ENCODE measurements at regions not wholly inside any gene's neighbourhood (a gene's known extent, or its start where the extent isn't known, plus 50 kb on each side); places are given as distances from the start of the nearest gene placed in this dataset.

- DNase-seq: no peak
These were observed 572.3 kb downstream of the TCERG1L start for GRCh38 chr10:130739016-130739756.

- no peak for DNase-seq
These were observed 571.8 kb downstream of the TCERG1L start for GRCh38 chr10:130739757-130740145.

GRCh38 chr10:130740166-130740565 lies 571.4 kb downstream of the TCERG1L start:
- no peak for DNase-seq

GRCh38 chr10:130740915-130741750 lies 570.4 kb downstream of the TCERG1L start:
- DNase-seq: no peak

- DNase-seq: no peak
These were observed 569.3 kb downstream of the TCERG1L start for GRCh38 chr10:130741901-130742855.

- no peak for DNase-seq
These were observed 568.4 kb downstream of the TCERG1L start for GRCh38 chr10:130742941-130743675.

GRCh38 chr10:130743751-130744271 lies 567.7 kb downstream of the TCERG1L start:
- no peak for DNase-seq

- DNase-seq: no peak
These were observed 566.9 kb downstream of the TCERG1L start for GRCh38 chr10:130744631-130745030.

- DNase-seq: no peak
These were observed 566.3 kb downstream of the TCERG1L start for GRCh38 chr10:130745251-130745650.

GRCh38 chr10:130745821-130746220 lies 565.7 kb downstream of the TCERG1L start:
- DNase-seq: no peak

- no peak for DNase-seq
These were observed 565.2 kb downstream of the TCERG1L start for GRCh38 chr10:130746311-130746710.

- no peak for DNase-seq
These were observed 564.2 kb downstream of the TCERG1L start for GRCh38 chr10:130747356-130747755.

GRCh38 chr10:130747946-130748345 lies 563.6 kb downstream of the TCERG1L start:
- DNase-seq: no peak

GRCh38 chr10:130748409-130749057 lies 563.0 kb downstream of the TCERG1L start:
- DNase-seq: no peak

- no peak for DNase-seq
These were observed 561.6 kb downstream of the TCERG1L start for GRCh38 chr10:130749911-130750310.

- no peak for DNase-seq
These were observed 561.1 kb downstream of the TCERG1L start for GRCh38 chr10:130750441-130750840.

- DNase-seq: no peak
These were observed 560.2 kb downstream of the TCERG1L start for GRCh38 chr10:130751106-130751840.

GRCh38 chr10:130751851-130752250 lies 559.7 kb downstream of the TCERG1L start:
- no peak for DNase-seq

GRCh38 chr10:130756651-130757050 lies 554.9 kb downstream of the TCERG1L start:
- no peak for DNase-seq

- no peak for DNase-seq
These were observed 554.2 kb downstream of the TCERG1L start for GRCh38 chr10:130757271-130757670.

Data from SHP77 (cell line).